HK-2 (cell line): ENCODE measurements at regions not wholly inside any gene's neighbourhood (a gene's known extent, or its start where the extent isn't known, plus 50 kb on each side); places are given as distances from the start of the nearest gene placed in this dataset.

Experiments
- DNase-seq: peaks from one replicate; pipeline ENCODE4 v3.0.0-alpha.2; 2018; ENCODE audit not compliant: unreplicated experiment

DNA sequence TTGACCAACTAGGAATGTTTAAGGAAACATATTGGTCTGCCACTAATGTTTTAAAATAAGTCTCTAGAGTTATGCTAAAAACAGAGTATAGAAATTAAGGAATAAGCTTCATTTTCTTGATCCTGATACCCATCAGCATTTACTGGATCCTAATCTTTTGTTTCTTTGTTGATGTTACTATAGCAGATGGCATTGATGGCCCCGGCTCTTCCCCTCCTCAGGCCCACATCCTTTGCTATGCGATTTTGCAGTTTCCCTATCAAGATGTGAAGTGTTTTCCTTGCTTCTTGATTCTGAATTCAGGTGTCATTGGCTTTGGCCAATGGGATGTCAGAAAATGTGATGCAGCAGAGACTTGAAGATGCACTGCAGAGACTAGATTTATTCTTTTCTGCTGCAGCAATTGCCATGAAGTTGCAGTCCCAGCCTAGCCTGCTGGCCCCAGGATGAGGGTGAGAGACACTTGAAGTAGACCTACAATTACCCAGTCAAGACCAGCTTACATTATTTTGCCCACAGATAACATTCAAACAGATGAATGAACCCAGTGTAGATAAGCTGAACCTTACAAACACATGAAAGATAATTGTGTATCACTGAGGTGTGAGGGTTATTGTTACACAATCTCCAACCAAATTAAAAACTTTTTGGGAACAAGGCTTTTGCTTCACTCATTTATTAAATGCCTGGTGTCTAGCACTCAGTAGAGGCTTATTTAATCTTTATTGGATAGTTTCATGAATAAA lies 115.2 kb upstream of the ITGA4 start:
- no peak for DNase-seq

DNA sequence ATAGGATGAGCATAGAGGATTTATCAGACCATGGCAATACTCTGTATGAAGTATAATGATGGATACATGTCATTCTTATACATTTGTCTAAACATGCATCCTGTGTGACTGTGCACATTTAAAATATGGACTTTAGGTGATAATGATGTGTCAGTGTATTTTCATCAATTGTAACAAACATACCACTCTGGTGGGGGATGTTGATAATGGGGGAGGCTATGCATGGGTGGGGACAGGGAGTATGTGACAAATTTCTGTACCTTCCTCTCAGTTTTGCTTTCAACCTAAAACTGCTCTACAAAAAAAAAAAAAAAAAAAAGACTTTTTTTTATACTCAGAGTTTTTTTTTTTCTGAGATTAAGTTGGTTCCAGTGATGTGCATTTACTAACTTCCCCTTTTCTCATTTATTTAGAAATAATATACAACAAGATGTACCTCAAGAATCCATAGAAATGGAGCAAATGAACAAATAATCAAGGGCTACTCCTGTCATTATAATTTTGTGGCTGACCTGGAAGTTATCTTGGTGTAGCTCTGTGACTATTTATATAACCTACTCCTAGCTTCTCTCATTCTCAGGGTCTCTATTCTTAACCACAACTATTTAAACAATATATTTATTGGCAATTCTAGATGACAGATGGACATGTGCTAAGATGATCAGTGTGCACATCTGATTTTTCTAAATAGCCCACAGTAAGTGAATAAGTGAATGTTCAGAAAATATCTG lies 108.9 kb upstream of the ITGA4 start:
- DNase-seq: no peak

DNA sequence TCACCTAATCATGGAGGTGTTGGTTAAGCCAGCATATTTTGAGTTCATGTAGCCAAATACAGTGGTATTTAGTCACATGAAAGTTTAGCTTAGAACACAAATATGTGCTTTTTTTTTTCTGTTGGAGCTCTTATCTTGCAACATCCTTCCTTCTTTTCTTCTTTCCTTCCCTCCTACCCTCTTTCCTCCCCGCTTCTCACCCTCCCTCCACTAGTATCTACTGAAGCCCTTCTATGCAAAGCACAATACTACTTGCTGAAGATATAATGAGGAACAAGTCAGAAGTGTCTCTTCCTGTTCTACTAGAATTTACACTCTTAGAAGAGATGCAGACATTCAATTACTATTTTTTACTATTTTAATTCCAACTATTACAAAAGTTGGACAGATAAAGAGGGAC lies 105.0 kb upstream of the ITGA4 start:
- DNase-seq: no peak

DNA sequence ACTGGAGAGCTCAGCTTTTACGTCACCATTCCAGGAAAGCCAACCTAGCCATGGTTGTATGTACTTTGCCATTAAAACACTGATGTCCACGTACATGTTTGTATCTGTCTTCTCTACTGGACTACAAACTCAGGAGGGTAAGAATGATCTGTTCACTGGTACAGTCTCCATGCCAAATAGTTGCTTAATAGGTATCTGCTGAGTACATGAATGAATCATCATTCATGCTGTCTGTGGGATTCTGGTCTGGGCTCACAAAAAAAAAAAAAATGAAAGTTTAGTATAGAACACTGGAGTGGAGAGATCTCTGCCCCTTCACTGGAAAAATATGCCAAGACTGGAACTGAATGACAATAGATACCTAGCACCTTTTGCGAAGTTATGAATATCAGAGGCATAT lies 102.6 kb upstream of the ITGA4 start:
- no peak for DNase-seq

DNA sequence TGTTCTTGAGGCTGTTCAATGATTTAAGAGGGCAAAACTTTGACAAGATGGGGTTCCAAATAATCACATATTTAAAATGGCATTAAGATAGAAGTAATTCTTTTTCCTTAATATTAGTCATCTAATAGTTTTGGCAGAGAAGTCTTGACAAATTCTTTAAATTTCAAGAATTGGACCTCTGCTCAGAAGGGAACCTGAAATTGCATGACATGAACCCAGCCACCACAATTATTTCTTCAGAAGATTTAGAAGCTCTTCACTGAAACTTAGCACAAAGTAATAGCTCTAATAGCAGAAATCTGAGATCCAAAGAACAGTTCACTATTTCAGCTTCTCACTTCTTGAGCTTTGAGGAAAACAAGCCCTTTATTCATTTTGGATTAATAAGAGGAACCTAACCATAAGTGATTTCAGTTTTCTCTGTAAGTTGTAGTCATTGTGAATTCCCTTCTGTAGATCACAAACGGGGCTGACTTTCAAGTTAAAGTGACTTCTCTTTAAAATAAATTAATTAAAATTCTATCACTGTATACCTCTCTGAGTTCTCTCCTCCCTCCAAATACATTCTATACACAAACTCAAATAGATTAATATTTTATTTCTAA lies 100.6 kb upstream of the ITGA4 start:
- no peak for DNase-seq

DNA sequence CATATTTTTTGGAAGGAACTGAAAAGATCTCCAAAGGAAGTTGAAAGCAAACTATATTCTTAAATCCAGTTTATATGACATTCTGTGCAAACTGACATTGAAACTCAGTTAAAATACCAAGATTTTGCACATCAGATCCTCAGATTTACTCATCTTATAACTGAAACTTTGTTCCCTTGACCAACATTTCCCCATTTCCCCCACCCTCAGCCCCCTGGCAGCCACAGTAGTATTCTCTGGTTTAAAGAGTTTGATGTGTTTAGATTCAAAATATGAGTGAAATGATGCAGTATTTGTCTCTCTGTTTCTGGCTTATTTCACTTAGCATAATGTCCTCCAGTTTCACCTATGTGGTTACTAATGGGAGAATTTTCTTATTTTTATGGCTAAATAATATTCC lies 99.2 kb upstream of the ITGA4 start:
- DNase-seq: no peak

DNA sequence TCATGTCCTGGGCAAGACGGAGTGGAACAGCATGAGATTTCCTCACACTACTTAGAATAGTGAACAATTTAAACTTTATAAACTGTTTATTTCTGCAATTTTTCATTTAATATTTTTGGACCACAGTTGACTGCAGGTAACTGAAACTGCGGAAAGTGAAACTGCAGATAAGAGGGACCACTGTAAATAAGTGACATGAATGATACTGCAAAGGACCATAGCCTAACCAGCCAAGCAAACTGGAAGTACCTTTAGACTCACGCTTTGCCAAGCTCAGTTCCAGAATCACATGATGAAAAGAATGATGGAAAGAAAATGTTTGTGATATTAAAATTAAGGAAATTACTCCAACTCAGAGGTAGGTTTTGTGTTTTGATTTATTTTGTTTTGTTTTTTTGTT lies 94.6 kb upstream of the ITGA4 start:
- no peak for DNase-seq

DNA sequence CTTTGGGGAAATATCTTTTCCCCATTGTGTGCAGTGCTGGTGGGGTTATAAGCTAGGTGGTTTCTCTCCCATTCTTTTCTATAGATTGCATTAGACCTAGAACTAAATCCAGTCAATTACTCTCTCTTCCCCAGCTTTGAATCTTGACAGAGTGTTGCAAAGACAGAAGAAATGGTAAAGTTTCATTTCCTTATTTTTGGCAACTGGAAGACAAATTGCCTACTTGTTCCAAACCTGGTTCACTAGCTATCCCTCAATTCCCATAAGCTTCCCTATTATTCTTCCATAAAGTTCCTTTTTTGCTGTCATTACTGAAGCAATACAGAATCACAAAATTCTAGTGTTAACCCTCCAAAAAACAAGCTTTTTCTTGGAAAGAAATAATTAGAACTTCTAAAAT lies 94.0 kb upstream of the ITGA4 start:
- DNase-seq: no peak

DNA sequence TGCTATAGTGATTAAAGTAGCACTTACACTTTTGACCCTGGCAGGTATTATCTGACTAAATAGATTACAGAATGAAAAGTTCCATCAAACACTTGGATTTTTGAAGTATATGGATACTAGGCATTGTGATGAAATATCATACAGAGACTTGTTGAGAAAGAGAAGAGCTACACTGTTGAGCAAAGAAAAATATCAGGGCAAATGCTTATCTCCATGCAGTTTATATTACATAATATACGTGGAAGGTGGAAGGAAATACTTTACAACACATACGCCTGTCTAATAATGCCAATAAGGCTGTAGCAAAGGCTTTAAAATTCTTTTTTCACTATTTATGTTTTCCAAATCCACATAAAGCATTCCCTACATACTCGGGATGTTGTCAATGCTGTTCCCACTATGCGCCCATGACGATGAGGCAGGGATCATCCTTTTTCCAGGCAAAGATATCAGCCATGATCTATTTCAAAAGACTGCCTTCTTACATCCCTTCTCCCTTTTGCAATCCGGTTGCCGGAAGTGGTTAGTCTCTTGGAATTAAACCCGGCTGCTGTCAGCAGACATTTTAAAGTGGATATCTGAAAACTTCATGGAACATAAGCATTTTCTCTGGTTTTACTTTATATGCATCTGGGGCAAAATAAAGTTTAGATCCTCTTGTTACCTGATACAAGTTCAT lies 92.6 kb upstream of the ITGA4 start:
- no peak for DNase-seq

DNA sequence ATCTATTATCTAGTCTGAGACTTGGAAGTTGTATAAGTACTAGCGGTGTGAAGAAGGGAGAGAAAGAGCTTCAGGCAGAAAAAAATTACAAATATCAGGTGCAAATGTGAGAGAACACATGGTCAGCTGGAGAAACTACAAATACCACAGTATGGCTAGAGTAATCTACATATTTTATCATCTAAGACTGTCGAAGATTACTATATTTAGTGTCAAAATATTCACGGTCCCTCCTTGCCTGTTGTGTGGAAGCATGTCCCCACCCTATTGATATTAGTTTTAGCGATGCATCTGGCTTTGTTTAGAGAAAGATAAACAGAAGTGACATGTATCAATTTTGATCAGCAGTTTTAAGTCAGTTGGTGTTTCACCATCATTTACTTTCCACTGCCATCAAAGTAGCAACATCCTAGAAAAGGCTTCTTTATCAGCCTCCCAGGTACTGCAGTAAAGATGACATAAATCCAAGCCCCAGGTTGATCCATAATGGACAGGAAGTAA lies 90.5 kb upstream of the ITGA4 start:
- DNase-seq: no peak

DNA sequence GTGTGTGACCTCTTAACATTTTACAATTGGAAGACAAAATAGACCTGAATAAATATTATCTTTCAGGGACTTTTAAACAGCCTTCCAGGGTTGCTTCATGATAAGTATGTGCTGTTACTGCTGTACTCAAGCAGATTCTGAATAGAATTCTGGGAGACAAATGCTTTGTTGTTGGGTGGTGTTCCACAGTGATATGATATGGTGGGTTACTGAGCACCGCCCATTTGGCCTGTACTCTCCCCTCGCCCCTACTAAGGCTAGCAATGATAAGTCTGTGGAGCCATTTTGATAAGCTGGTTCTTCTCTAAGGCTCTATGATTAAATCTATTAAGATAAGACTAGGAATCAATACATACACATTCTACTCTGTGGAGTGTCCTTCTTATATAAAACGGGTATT lies 89.8 kb upstream of the ITGA4 start:
- no peak for DNase-seq

DNA sequence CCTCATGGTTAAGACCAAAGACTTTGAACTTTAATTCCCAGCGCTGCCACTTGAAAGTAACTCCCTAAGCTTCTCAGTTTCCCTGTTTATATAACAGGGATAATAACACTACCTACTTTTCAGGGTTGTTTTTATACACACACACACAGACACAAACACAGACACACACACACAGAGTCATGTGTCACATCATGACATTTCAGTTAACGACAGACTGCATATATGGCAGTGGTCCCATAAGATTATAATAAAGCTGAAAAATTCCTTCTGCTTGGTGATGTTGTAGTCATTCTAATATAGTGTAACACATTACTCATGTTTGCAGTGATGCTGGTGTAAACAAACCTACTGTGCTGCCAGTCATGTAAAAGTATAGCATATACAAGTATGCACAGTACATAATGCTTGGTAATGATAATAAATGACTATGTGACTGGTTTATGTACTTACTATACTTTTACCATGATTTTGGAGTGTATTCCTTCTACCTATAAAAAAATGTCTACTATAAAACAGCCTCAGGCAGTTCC lies 89.2 kb upstream of the ITGA4 start:
- DNase-seq: no peak

DNA sequence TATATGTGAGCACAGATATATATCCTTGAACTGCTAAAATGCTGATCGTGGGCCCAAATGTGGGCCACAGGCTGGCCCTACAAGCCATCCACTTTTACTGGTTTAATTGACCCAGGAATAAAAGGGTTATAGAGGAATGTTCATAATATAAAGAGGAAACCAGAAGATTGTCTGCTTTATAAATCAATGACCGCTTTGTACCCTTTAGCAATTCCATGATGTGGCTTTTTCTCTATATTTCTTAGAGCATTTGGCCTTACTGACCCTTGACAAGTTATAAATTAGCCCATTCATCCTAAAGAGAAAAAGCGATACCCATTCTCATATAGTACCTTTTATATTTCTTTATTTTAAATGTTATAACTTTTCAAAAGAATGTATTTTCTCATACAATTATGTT lies 87.1 kb upstream of the ITGA4 start:
- no peak for DNase-seq

DNA sequence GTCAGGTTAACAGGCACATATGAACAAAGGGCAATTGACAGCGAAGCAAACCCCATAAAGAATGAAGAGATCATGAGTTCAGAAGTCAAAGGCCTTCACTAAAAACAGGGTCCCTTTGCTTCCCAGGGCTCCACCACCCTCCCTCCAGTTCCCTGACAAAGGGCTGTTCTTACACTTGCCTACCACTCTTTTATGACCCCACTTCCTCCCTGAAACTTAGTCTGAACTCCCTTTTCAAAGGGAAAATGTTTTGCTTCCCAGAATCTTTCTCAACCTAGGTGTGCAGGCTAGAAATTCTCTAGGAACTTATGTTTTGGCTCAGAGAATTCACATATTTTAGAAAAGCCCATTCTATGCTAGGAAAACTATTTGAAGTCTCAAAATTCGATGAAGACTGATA lies 86.0 kb upstream of the ITGA4 start:
- no peak for DNase-seq

DNA sequence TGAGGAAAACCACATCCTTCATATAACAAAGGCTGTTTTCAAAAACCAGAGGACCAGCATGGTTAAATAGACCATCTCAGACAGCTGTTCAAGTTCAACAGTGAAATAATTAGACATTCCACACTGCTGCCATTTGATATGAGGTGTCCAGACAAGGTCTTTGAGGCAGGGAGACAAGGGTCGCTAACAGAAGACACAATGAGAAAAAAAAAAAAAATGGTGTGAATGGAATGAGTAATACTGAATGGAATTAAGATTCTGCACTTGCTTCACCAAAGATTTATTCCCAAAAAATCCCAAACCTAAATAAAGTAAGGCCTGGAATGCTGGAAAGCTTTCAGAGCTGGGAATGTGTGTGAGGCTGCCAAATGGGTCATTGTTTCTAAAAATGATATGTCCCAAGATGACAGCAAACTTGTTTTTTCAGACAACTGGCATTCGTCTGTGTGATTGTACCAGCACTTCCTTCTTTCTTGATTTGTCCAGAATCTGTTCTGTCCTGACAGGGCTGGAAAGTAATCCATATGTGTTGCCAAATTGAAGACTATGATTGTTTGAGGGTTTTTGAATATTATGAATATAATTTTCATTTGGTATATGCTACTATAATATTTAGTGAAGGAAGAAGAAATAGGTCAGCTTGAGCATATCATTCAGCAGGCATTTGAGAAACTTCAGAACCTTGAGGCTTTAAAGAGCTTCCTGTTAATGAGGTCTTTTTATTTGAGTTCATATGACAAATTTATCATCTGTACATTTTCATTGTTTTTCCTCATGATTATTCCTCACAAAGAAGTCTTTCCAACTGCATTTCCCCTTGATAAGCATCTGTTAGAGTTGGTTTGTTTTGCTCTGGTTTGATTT lies 85.2 kb upstream of the ITGA4 start:
- no peak for DNase-seq

DNA sequence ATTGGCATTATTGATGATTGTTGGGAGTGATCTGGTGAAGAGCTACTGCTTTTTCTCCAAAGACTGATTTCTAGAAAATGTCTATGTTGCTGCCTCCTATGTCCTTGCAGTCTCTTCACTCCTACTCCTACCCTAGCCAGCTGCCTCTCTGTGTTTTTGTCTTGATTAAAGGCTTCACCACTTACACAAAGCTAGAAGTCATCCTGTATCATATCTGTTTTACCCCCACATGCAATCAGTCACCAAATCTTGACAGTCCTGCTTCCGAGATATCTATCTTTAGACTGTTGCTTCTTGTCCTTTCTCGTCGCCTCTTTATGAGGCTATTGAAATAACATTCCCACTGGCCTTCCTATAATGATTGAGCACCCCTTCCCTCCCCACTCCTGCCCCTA lies 84.5 kb upstream of the ITGA4 start:
- no peak for DNase-seq

DNA sequence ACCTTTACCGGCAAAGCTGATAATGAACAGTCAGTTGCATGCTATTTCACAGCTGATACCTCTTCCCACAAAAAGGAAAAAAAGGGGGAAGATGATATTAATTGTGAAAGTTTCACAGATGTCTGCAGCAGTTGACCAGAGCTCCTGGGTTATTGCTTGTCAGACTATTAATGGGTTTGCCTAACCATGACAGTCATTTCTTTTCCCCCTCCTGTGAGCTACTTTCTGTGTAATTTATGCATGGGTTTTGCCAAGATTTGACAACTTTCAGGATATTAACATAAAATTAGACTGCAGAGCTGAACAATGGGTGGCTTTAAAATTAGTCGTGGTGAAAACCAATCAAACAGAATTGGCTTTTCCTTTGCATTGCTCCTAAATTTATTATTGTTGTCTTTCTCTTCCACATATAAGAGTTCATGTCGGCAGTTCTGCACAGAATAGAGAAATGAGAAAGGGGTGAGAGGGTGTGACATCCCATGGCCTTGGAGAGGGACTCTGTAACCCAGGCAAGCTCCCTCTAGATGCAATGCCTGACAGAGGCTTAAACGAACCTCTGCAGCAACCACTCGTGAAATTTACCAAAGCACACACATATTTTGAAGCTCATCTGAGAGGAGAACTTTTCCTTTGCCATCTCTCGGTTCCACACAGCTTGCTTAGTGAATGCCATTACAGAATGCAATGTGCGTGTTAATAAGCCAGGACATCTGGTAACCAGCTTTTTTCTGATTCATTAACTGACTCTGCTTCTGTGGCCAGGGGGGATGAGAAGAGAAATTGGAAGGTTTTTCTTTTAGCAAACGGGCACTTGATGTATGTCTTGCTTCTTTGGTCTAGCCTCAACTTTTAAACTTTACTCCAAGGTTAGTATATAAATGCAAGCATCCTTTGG lies 82.2 kb upstream of the ITGA4 start:
- DNase-seq: no peak

DNA sequence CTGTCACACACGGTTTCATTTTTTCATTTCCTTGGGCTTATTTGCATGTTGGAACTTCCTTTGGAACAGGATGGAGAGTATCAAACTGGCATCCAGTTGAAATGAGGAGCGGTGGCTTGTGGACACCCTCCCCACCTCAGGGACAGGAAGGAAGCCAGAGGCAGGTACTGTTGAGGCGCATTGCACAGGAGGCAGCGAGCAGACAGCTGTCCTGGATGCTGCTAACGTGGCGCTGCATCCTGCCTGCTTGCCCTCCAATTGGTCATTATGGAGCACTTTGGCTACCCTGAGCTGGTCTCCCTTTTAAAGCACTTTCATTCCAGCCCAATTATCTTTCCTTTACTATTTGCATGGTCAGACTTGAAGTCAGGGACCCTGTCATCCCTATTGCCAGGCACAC lies 80.7 kb upstream of the ITGA4 start:
- DNase-seq: no peak

DNA sequence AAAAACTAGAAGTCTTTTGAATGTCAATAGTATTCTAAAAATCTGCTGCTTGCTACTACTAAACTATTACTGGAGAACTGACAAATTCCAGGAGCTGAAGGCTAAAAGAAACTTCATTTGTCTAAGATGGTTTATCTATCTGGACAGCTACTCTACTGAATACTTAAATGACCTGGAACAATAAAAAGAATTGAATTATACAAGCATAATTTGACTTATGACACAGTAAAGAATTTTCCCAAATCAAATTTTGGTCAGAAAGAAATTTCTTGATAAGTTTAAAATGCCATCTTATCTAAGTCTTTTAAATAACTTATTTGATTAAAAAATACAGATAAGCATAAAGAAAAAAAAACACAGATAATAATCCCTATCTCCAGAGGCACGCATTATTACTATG lies 80.2 kb upstream of the ITGA4 start:
- DNase-seq: no peak

DNA sequence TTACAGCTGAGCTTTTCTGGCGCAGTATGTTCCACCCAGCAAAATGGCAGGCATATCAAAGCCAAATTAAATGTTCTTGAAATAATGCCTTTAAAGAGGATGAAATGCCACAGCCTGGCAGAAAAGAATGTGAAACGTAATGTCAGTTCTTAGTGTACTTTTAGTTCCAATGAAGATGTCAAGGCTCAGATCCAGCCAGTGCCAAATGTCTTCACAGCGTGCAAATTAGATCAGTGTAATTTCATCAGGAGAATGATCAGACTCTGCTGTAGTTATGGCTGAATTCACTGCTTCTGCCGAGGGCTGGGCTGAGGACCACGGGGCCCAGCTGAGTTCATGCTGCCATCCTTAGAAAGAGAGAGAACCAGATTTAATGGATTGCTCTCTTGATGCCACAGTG lies 78.7 kb upstream of the ITGA4 start:
- no peak for DNase-seq
